ENCODE measurements at regions not wholly inside any gene's neighbourhood (a gene's known extent, or its start where the extent isn't known, plus 50 kb on each side); places are given as distances from the start of the nearest gene placed in this dataset.
"Not testable (repeated sequence)": the region's sequence is repeated elsewhere in the genome, so short reads cannot be mapped to it uniquely, and the experiment has no call there.

GRCh38 chr4:138609943-138610350 is 367.8 kb upstream of the SLC7A11 start:
- no peak for DNase-seq

GRCh38 chr4:138604556-138604955 is 362.4 kb upstream of the SLC7A11 start:
- no peak for DNase-seq

GRCh38 chr4:138602664-138603063 is 360.5 kb upstream of the SLC7A11 start:
- no peak for DNase-seq

GRCh38 chr4:138599965-138600364 is 357.8 kb upstream of the SLC7A11 start:
- no peak for DNase-seq

GRCh38 chr4:138598226-138598625 is 356.1 kb upstream of the SLC7A11 start:
- no peak for DNase-seq

- DNase-seq = no peak
Measured at GRCh38 chr4:138596896-138597295, 354.7 kb upstream of the SLC7A11 start.

- DNase-seq = no peak
Measured at GRCh38 chr4:138595731-138596460, 353.7 kb upstream of the SLC7A11 start.

- no peak for DNase-seq
Measured at GRCh38 chr4:138595171-138595570, 353.0 kb upstream of the SLC7A11 start.

GRCh38 chr4:138592796-138593195 is 350.6 kb upstream of the SLC7A11 start:
- DNase-seq = no peak

GRCh38 chr4:138591808-138592207 is 349.7 kb upstream of the SLC7A11 start:
- no peak for DNase-seq

- no peak for DNase-seq
Measured at GRCh38 chr4:138588501-138588900, 346.4 kb upstream of the SLC7A11 start.

- DNase-seq = no peak
Measured at GRCh38 chr4:138579146-138579545, 337.0 kb upstream of the SLC7A11 start.

GRCh38 chr4:138577826-138578225 is 335.7 kb upstream of the SLC7A11 start:
- DNase-seq = not testable (repeated sequence)

GRCh38 chr4:138577145-138577544 is 335.0 kb upstream of the SLC7A11 start:
- DNase-seq = no peak

GRCh38 chr4:138576684-138577083 is 334.5 kb upstream of the SLC7A11 start:
- no peak for DNase-seq

- no peak for DNase-seq
Measured at GRCh38 chr4:138573246-138573645, 331.1 kb upstream of the SLC7A11 start.

- DNase-seq = no peak
Measured at GRCh38 chr4:138572007-138572406, 329.9 kb upstream of the SLC7A11 start.

GRCh38 chr4:138567696-138568095 is 325.5 kb upstream of the SLC7A11 start:
- DNase-seq = no peak

- no peak for DNase-seq
Measured at GRCh38 chr4:138565576-138565975, 323.4 kb upstream of the SLC7A11 start.

- no peak for DNase-seq
Measured at GRCh38 chr4:138562544-138562991, 320.4 kb upstream of the SLC7A11 start.

GRCh38 chr4:138561906-138562305 is 319.8 kb upstream of the SLC7A11 start:
- no peak for DNase-seq

GRCh38 chr4:138561276-138561880 is 319.2 kb upstream of the SLC7A11 start:
- DNase-seq = no peak

GRCh38 chr4:138560448-138560847 is 318.3 kb upstream of the SLC7A11 start:
- DNase-seq = no peak

GRCh38 chr4:138558886-138559285 is 316.7 kb upstream of the SLC7A11 start:
- DNase-seq = no peak

- DNase-seq = peak; percentile 23 to 65
Measured at GRCh38 chr4:138555584-138555983, 313.4 kb upstream of the SLC7A11 start.
